WTC11 (cell line): ENCODE measurements at regions not wholly inside any gene's neighbourhood (a gene's known extent, or its start where the extent isn't known, plus 50 kb on each side); places are given as distances from the start of the nearest gene placed in this dataset.

Experiments
- ATF3 ChIP-seq: sonication (generic); formaldehyde crosslinking; conservative IDR thresholded peaks from 2 replicates; pipeline ENCODE4 v1.8.1; 2022; ENCODE audit warnings: mild to moderate bottlenecking, missing genetic modification reagents
- USF1 ChIP-seq: sonication (generic); formaldehyde crosslinking; IDR thresholded peaks from 2 replicates; pipeline ENCODE4 v1.8.0; 2022; ENCODE audit warnings: mild to moderate bottlenecking, missing genetic modification reagents

GRCh38 chr2:19787134-19787533 lies 114.6 kb downstream of the TTC32 start:
- no peak for TF ChIP-seq USF1 (CRISPR knock-in tag)
- TF ChIP-seq ATF3 (CRISPR knock-in tag) = no peak
